HG03520 (cell line): ENCODE measurements at regions not wholly inside any gene's neighbourhood (a gene's known extent, or its start where the extent isn't known, plus 50 kb on each side); places are given as distances from the start of the nearest gene placed in this dataset.
"Not testable (repeated sequence)": the region's sequence is repeated elsewhere in the genome, so short reads cannot be mapped to it uniquely, and the experiment has no call there.

ENCODE experiments used
- ATAC-seq: cut with Tn5 transposase; IDR thresholded peaks from one replicate; pipeline ENCODE4 v1.9.1; 2021; ENCODE audit warnings: mild to moderate bottlenecking, moderate library complexity; ENCODE audit not compliant: unreplicated experiment

GRCh38 chr7:118404211-118404610 is 179.7 kb downstream of the ANKRD7 start:
- no peak for ATAC-seq

- ATAC-seq = no peak
Observed at GRCh38 chr7:118418433-118418832, 193.9 kb downstream of the ANKRD7 start.

- ATAC-seq = no peak
Observed at GRCh38 chr7:118420888-118421287, 196.4 kb downstream of the ANKRD7 start.

GRCh38 chr7:118429141-118429540 is 204.6 kb downstream of the ANKRD7 start:
- ATAC-seq = no peak

- ATAC-seq = no peak
Observed at GRCh38 chr7:118436663-118437062, 212.2 kb downstream of the ANKRD7 start.

GRCh38 chr7:118449030-118449429 is 224.5 kb downstream of the ANKRD7 start:
- not testable (repeated sequence) for ATAC-seq

GRCh38 chr7:118449797-118450567 is 225.5 kb downstream of the ANKRD7 start:
- no peak for ATAC-seq

GRCh38 chr7:118452128-118452527 is 227.6 kb downstream of the ANKRD7 start:
- ATAC-seq = no peak

- ATAC-seq = no peak
Observed at GRCh38 chr7:118467381-118467780, 242.9 kb downstream of the ANKRD7 start.

GRCh38 chr7:118472581-118472980 is 248.1 kb downstream of the ANKRD7 start:
- ATAC-seq = no peak

- no peak for ATAC-seq
Observed at GRCh38 chr7:118473271-118473670, 248.8 kb downstream of the ANKRD7 start.

GRCh38 chr7:118476036-118476435 is 251.5 kb downstream of the ANKRD7 start:
- ATAC-seq = no peak

- no peak for ATAC-seq
Observed at GRCh38 chr7:118477036-118477435, 252.5 kb downstream of the ANKRD7 start.

GRCh38 chr7:118478236-118478635 is 253.7 kb downstream of the ANKRD7 start:
- ATAC-seq = no peak

- no peak for ATAC-seq
Observed at GRCh38 chr7:118478931-118479330, 254.4 kb downstream of the ANKRD7 start.

GRCh38 chr7:118492466-118492865 is 268.0 kb downstream of the ANKRD7 start:
- ATAC-seq = no peak

GRCh38 chr7:118496138-118496644 is 271.7 kb downstream of the ANKRD7 start:
- ATAC-seq = no peak

GRCh38 chr7:118502235-118502634 is 277.7 kb downstream of the ANKRD7 start:
- no peak for ATAC-seq

GRCh38 chr7:118511146-118511545 is 286.6 kb downstream of the ANKRD7 start:
- ATAC-seq = no peak

GRCh38 chr7:118517275-118517674 is 292.8 kb downstream of the ANKRD7 start:
- ATAC-seq = no peak

GRCh38 chr7:118525020-118525419 is 300.5 kb downstream of the ANKRD7 start:
- no peak for ATAC-seq

GRCh38 chr7:118531566-118531965 is 307.1 kb downstream of the ANKRD7 start:
- ATAC-seq = no peak

- ATAC-seq = no peak
Observed at GRCh38 chr7:118559207-118559606, 334.7 kb downstream of the ANKRD7 start.
